Loucy (cell line): ENCODE measurements at regions not wholly inside any gene's neighbourhood (a gene's known extent, or its start where the extent isn't known, plus 50 kb on each side); places are given as distances from the start of the nearest gene placed in this dataset.

Experiments
- H2AFZ ChIP-seq: fragments of 200-600 bp; sonication (generic); 2 replicates; pipeline ENCODE4 v1.6.0; 2016; ENCODE audit warnings: antibody characterized with exemption, mild to moderate bottlenecking, low read length, moderate library complexity
- H3F3A ChIP-seq: fragments of 200-600 bp; 2 replicates; pipeline ENCODE4 v1.6.0; 2016; ENCODE audit warnings: antibody characterized with exemption, low read depth, mild to moderate bottlenecking
- H3K27me3 ChIP-seq: fragments of 200-600 bp; sonication (generic); 2 replicates; pipeline ENCODE4 v1.6.1; 2014; ENCODE audit warnings: low read length, mild to moderate bottlenecking; ENCODE audit not compliant: insufficient read depth, poor library complexity, severe bottlenecking
- H3K36me3 ChIP-seq: fragments of 200-600 bp; sonication (generic); 2 replicates; pipeline ENCODE4 v1.6.1; 2016; ENCODE audit warnings: low read length; ENCODE audit not compliant: insufficient read depth
- H3K4me1 ChIP-seq: fragments of 200-600 bp; sonication (generic); 2 replicates; pipeline ENCODE4 v1.5.1; 2014; ENCODE audit warnings: low read length, mild to moderate bottlenecking; ENCODE audit not compliant: insufficient read depth, poor library complexity, severe bottlenecking
- H3K4me2 ChIP-seq: fragments of 200-600 bp; sonication (generic); 2 replicates; pipeline ENCODE4 v1.6.0; 2014; ENCODE audit warnings: antibody characterized with exemption, low read length, low read depth, mild to moderate bottlenecking; ENCODE audit not compliant: poor library complexity, severe bottlenecking
- H3K4me3 ChIP-seq: fragments of 200-600 bp; sonication (generic); 2 replicates; pipeline ENCODE4 v1.5.1; 2014; ENCODE audit warnings: low read length, mild to moderate bottlenecking, mixed read lengths; ENCODE audit not compliant: poor library complexity, severe bottlenecking
- H3K79me2 ChIP-seq: fragments of 200-600 bp; sonication (generic); 2 replicates; pipeline ENCODE4 v1.6.1; 2014; ENCODE audit warnings: low read length; ENCODE audit not compliant: insufficient read depth
- H3K9ac ChIP-seq: fragments of 200-600 bp; sonication (generic); 2 replicates; pipeline ENCODE4 v1.6.0; 2014; ENCODE audit warnings: mild to moderate bottlenecking, low read depth, low read length, moderate library complexity; ENCODE audit not compliant: poor library complexity, severe bottlenecking
- H3K9me2 ChIP-seq: fragments of 200-600 bp; sonication (generic); replicated peaks from 2 replicates; pipeline ENCODE4 v1.6.1; 2016; ENCODE audit warnings: low read depth, low read length, mixed read lengths
- H3K9me3 ChIP-seq: fragments of 200-600 bp; sonication (generic); 2 replicates; pipeline ENCODE4 v1.6.1; 2014; ENCODE audit warnings: mild to moderate bottlenecking, antibody characterized with exemption, low read length, low read depth; ENCODE audit not compliant: insufficient read depth
- H4K20me1 ChIP-seq: fragments of 200-600 bp; sonication (generic); 2 replicates; pipeline ENCODE4 v1.6.0; 2014; ENCODE audit warnings: antibody characterized with exemption, low read length, mild to moderate bottlenecking; ENCODE audit not compliant: insufficient read depth, poor library complexity, severe bottlenecking
- CTCF ChIP-seq: fragments of 200-600 bp; sonication (generic); conservative IDR thresholded peaks from 2 replicates; pipeline ENCODE4 v1.5.1; 2014; ENCODE audit warnings: mild to moderate bottlenecking, antibody characterized with exemption, low read length
- EZH2phosphoT487 ChIP-seq: fragments of 200-600 bp; IDR thresholded peaks from 2 replicates; pipeline ENCODE4 v1.6.1; 2018; ENCODE audit warnings: antibody characterized with exemption, mild to moderate bottlenecking, moderate library complexity, borderline replicate concordance

- no peaks in the 10 kb centered on the region for H3K27me3 ChIP-seq
- no peak overlapping the region for H2AFZ ChIP-seq
- TF ChIP-seq CTCF (no peak), EZH2phosphoT487 (no peak)
Measured at GRCh38 chr1:228884196-228884595, 148.9 kb downstream of the RHOU start.

DNA sequence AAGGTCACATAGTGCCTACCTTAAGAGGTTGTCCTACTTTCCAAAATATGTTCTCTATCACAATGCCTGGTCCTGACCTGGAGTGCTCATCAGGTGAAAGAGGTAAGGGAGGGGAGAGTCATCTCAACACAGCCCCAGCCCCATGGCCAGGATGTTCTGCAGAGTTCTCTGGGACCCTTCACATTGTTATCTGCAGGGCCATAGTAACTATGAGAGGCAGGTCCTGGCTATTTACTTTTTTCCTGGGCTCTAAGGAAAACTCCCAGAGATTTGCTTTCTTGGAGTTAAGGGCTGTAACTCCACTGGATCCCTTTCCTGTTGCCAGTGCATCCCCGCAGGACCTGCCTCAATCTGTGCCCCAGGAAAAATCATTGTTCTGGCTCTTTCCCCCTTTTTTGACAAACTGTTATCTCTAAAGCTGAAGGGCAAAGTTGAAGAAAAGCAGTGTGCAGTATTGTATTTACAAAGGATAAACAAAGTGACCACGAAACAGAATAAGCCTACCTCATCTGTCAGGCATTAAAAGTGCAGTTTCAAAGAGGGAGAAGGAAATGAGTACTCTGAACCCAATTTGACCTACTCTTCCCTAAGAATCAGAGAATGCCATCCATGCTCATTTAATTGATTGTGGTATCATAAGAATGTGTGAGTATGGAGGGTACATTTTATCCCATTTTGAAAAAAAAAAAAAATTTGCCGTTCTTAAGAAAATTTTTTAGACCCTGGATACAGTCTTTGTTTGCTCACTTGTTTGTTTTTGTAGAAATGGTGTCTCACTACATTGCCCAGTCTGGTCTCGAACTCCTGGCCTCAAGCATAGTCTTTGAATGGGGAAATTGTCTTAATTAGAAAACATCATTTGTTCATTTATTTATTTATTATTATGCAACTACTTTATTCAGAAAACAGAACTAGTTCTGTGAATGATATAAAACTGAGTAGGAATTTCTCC, 149.6 kb downstream of the RHOU start:
- Histone ChIP-seq H3F3A (no peaks in the 10 kb centered on the region), H4K20me1 (no peaks in the 10 kb centered on the region), H3K79me2 (no peaks in the 10 kb centered on the region), H3K9me3 (0 out of 2 replicates have a peak, but pooled peaks cover 6% of the 10 kb centered on the region), H3K4me1 (no peaks in the 10 kb centered on the region), H3K4me2 (no peak overlapping the region), H3K27me3 (no peaks in the 10 kb centered on the region), H3K4me3 (no peak overlapping the region), H3K36me3 (no peaks in the 10 kb centered on the region), H3K9me2 (no peaks in the 10 kb centered on the region), H2AFZ (no peak overlapping the region), H3K9ac (no peak overlapping the region)
- TF ChIP-seq EZH2phosphoT487 (no peak), CTCF (no peak)

More at GRCh38 chr1:228884196-228884595, 148.9 kb downstream of the RHOU start:
- Histone ChIP-seq H3F3A (no peaks in the 10 kb centered on the region), H3K36me3 (no peaks in the 10 kb centered on the region), H3K79me2 (no peaks in the 10 kb centered on the region), H4K20me1 (no peaks in the 10 kb centered on the region), H3K9ac (no peak overlapping the region), H3K4me2 (no peak overlapping the region), H3K9me2 (no peaks in the 10 kb centered on the region), H3K4me1 (no peaks in the 10 kb centered on the region), H3K9me3 (0 out of 2 replicates have a peak, but pooled peaks cover 6% of the 10 kb centered on the region), H3K4me3 (no peak overlapping the region)

DNA sequence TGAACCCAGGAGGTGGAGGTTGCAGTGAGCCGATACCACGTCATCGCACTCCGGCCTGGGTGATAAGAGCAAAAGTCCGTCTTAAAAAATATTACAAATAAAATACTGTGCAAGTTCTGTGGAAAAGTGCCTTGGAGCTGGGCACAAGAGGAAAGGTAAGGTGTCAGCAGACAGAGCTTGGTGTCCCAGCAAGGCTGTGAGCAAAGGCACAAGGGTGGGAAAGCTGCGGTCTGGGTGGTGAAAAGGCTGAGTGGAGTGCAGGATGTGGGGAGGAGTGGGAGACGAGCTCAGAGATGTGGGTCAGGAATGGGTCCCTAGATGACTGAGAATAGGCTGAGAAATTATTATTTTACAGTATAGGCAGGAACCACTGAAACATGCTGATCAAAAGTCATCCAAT, 150.6 kb downstream of the RHOU start:
- no peaks in the 10 kb centered on the region for H3K9me2 ChIP-seq
- H3K9me3 ChIP-seq = 0 out of 2 replicates have a peak, but pooled peaks cover 6% of the 10 kb centered on the region
- H3K36me3 ChIP-seq = no peaks in the 10 kb centered on the region
- TF ChIP-seq EZH2phosphoT487 (no peak), CTCF (no peak)
- no peak overlapping the region for H3K4me3 ChIP-seq
- no peaks in the 10 kb centered on the region for H3K4me1 ChIP-seq
- no peaks in the 10 kb centered on the region for H3K79me2 ChIP-seq
- no peak overlapping the region for H3K9ac ChIP-seq
- H3K27me3 ChIP-seq = no peaks in the 10 kb centered on the region
- no peak overlapping the region for H2AFZ ChIP-seq
- H3K4me2 ChIP-seq = no peak overlapping the region
- H4K20me1 ChIP-seq = no peaks in the 10 kb centered on the region
- H3F3A ChIP-seq = no peaks in the 10 kb centered on the region
